ENCODE measurements at regions not wholly inside any gene's neighbourhood (a gene's known extent, or its start where the extent isn't known, plus 50 kb on each side); places are given as distances from the start of the nearest gene placed in this dataset.

DNA sequence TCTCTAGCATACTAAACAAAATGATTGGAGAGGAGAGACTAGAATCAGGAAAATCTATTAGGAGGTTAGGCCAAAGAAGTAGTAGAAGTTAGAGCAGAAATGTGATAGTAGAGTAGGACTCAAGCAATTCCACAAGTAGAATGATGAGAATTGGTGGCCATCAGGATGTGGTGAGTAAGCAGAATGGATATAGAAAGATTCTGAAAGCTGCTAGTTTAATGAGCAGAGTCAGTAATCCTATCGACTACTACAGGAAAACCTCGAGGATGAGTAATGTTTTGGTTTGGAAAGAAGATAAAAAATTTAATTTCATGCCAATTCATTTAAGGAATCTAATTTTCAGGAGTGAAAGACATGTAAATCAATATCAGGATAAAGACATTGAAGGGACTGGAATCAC, 648.3 kb upstream of the PHF14 start:
- DNase-seq = no peak
- Mint-ChIP-seq H3K4me1 (no peaks in the 10 kb centered on the region), H3K36me3 (ENCODE audit: low read depth) (no peaks in the 10 kb centered on the region), H3K27ac (no peak overlapping the region), H3K27me3 (ENCODE audit: low read depth, poor library complexity) (no peaks in the 10 kb centered on the region), H3K4me3 (no peak overlapping the region), H3K9me3 (no peaks in the 10 kb centered on the region)
- TF ChIP-seq, protein P1, sequence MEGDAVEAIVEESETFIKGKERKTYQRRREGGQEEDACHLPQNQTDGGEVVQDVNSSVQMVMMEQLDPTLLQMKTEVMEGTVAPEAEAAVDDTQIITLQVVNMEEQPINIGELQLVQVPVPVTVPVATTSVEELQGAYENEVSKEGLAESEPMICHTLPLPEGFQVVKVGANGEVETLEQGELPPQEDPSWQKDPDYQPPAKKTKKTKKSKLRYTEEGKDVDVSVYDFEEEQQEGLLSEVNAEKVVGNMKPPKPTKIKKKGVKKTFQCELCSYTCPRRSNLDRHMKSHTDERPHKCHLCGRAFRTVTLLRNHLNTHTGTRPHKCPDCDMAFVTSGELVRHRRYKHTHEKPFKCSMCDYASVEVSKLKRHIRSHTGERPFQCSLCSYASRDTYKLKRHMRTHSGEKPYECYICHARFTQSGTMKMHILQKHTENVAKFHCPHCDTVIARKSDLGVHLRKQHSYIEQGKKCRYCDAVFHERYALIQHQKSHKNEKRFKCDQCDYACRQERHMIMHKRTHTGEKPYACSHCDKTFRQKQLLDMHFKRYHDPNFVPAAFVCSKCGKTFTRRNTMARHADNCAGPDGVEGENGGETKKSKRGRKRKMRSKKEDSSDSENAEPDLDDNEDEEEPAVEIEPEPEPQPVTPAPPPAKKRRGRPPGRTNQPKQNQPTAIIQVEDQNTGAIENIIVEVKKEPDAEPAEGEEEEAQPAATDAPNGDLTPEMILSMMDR (IDR thresholded peaks at IDR 0.05) = no peak

DNA sequence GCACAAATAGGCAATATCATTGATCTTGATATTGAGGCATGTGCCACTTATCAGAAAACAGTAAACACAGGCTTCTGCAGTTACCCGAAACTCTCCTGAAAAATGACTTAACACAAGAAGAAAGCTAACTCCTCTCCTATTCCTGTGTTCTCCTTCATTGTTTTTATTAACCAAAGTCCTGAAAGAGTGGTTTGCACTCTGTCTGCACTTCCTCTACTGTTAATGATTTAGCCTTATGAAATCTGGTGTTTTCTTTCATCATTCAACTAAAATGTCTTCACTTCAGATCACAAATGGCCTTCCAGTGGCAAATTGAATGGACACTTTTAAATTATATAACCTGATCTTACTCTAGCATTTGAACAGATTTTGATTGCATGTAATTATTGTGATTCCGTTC, 630.6 kb upstream of the PHF14 start:
- no peaks in the 10 kb centered on the region for H3K9me3 Mint-ChIP-seq
- H3K27me3 Mint-ChIP-seq (ENCODE audit: low read depth, poor library complexity) = no peaks in the 10 kb centered on the region
- no peak for DNase-seq

DNA sequence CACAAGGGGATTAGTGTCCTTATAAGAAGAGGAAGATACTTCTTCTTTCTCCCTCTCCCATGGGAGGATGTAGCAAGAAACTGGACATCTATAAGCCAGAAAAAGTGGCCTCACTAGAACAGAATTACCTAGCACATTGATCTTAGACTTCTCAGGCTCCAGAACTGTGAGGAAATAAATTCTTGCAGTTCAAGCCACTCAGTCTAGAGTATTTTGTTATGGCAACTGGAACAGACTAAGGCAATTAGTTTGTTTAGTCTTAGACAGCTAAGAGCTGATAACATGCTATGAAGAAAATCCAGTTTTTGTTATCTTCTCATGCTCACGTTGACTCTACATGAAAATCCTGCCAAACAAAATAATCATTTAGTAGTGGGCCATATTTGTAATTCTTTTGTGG, 627.6 kb upstream of the PHF14 start:
- H3K27ac Mint-ChIP-seq = no peak overlapping the region
- TF ChIP-seq, protein P1 (IDR thresholded peaks at IDR 0.05) = no peak
- H3K9me3 Mint-ChIP-seq = no peaks in the 10 kb centered on the region
- no peaks in the 10 kb centered on the region for H3K4me1 Mint-ChIP-seq
- DNase-seq = no peak
- H3K27me3 Mint-ChIP-seq (ENCODE audit: low read depth, poor library complexity) = no peaks in the 10 kb centered on the region
- no peak overlapping the region for H3K4me3 Mint-ChIP-seq
- no peaks in the 10 kb centered on the region for H3K36me3 Mint-ChIP-seq (ENCODE audit: low read depth)

More for the DNA sequence above, 630.6 kb upstream of the PHF14 start:
- TF ChIP-seq, protein P1 (IDR thresholded peaks at IDR 0.05) = no peak
- no peak overlapping the region for H3K4me3 Mint-ChIP-seq
- H3K36me3 Mint-ChIP-seq (ENCODE audit: low read depth) = no peaks in the 10 kb centered on the region
- no peaks in the 10 kb centered on the region for H3K4me1 Mint-ChIP-seq
- no peak overlapping the region for H3K27ac Mint-ChIP-seq

DNA sequence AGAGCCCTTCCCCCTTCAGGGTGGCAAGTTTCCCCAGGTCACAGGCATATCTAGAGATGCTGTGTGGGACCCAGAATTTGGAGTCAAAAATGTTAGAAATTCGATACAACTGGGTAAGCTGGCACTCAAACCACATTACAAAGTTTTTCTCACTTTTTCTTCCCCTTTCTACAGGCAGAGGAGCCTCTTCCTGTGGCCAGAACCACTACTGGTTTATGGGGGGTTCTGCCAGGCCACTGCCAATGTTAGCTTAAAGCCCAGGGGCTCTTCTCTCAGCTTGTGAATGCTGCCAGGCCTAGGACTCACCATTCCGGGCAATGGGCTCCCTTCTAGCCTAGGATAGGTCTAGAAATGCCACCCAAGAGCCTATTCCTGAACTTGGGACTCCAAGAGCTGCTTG, 617.9 kb upstream of the PHF14 start:
- DNase-seq = no peak
- no peaks in the 10 kb centered on the region for H3K4me1 Mint-ChIP-seq
- no peak overlapping the region for H3K4me3 Mint-ChIP-seq
- H3K27ac Mint-ChIP-seq = no peak overlapping the region
- H3K9me3 Mint-ChIP-seq = peaks cover 22% of the 10 kb centered on the region
- no peaks in the 10 kb centered on the region for H3K27me3 Mint-ChIP-seq (ENCODE audit: low read depth, poor library complexity)
- TF ChIP-seq, protein P1 (IDR thresholded peaks at IDR 0.05) = no peak
- H3K36me3 Mint-ChIP-seq (ENCODE audit: low read depth) = no peaks in the 10 kb centered on the region

DNA sequence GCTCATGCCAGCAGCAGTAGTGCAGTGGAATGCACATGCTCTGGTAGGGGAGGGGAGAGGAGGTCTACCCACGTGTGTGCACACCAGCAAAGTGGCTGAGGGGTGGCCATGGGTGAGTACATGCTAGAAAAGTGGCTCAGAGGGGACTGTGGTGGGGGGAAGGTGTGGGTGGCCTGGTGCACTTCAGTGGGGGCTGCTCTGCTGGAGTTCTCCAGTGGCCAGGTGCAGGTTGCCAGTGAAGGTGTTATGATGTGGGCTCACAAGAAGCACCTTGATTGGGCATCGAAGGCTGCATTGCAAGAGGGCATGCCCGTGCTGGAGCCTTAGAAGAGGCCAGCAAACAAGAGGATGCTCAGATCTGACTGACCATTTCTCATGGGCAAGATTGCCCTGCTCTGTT, 613.6 kb upstream of the PHF14 start:
- TF ChIP-seq, protein P1 (IDR thresholded peaks at IDR 0.05) = no peak
- Mint-ChIP-seq H3K9me3 (peaks cover 26% of the 10 kb centered on the region), H3K4me1 (no peaks in the 10 kb centered on the region), H3K4me3 (no peak overlapping the region), H3K36me3 (ENCODE audit: low read depth) (no peaks in the 10 kb centered on the region), H3K27me3 (ENCODE audit: low read depth, poor library complexity) (no peaks in the 10 kb centered on the region), H3K27ac (no peak overlapping the region)
- no peak for DNase-seq

DNA sequence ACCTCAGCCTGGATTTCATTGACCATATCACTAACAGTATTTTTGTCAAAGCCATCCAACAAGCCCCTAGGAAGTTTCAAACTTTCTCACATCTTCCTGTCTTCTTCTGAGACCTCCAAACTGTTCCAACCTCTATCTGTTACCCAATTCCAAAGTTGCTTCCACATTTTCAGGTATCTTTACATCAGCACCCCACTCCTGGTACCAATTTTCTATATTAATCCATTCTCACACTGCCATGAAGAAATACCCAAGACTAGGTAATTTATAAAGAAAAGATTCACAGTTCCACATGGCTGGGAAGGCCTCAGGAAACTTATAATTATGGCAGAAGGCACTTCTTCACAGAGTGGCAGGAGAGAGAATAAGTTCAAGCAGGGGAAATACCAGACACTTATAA, 571.9 kb upstream of the PHF14 start:
- Mint-ChIP-seq H3K27me3 (ENCODE audit: low read depth, poor library complexity) (no peaks in the 10 kb centered on the region), H3K27ac (no peak overlapping the region), H3K4me3 (no peak overlapping the region)

More for the DNA sequence above, 571.9 kb upstream of the PHF14 start:
- Mint-ChIP-seq H3K9me3 (peaks cover 26% of the 10 kb centered on the region), H3K36me3 (ENCODE audit: low read depth) (peaks cover 5% of the 10 kb centered on the region), H3K4me1 (no peaks in the 10 kb centered on the region)
- TF ChIP-seq, protein P1 (IDR thresholded peaks at IDR 0.05) = no peak
- no peak for DNase-seq
